Urothelium cell line (cell line): ENCODE measurements at regions not wholly inside any gene's neighbourhood (a gene's known extent, or its start where the extent isn't known, plus 50 kb on each side); places are given as distances from the start of the nearest gene placed in this dataset.
"Not testable (repeated sequence)": the region's sequence is repeated elsewhere in the genome, so short reads cannot be mapped to it uniquely, and the experiment has no call there.

Experiments used
- DNase-seq: peaks from one replicate; pipeline ENCODE4 v3.0.0; 2011; ENCODE audit warnings: low spot score, mixed read lengths
- FAIRE-seq: peaks from 2 replicates; lab custom pipeline; 2011; peaks lifted over from hg19 to GRCh38; lab: Jason Lieb, UNC

DNA sequence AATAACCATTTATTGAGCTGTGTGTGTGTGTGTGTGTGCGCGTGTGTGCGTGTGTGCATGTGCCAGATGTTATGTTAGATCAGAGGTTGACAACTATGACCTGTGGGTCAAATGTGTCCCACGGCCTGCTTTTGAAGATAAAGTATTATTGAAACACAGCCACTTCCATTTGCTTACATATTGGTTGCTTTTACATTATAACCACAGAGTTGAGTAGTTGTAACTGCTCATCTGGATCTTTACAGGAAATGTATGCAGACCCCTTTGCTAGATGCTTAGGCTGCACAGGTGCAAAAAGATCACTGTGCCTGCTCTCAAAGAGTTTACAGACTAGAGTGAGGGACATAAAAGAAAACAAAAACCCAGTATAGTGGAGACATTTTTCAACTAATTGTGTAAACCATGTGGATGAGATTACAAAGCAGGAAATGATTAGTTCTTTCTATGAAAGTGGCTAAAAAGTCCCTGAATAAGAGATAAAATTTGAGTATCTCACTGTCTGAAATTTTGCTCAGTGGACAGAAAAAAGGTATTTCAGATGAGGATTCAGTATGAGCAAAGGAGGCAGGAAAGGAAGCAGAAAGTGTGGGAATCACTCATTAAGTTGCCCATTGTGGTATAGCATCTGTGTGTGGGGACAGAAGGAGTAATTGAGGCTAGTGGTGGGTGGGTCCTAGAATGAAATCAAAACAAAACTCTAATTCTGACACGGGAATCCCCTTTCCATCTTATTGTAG, 188.4 kb downstream of the PAH start:
- FAIRE-seq = no peak
- DNase-seq = no peak

DNA sequence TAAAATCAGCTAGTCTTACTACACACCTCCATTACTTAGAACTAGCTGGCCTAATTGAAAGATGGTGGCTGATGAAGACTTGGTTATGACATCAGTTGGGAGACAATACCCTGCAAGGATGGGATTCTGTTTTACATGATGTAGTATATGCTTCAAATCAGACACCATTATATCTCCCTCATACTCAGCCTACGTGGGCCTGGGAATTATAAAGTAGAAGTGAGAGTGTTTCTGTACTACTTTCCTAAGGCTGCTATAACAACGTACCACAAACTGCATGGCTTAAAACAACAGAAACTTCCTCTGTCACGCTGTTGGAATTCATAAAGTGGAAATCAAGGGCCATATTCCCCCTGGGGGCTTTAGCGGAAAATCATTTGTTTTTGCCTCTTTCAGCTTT, 190.4 kb downstream of the PAH start:
- DNase-seq = no peak
- FAIRE-seq = no peak

DNA sequence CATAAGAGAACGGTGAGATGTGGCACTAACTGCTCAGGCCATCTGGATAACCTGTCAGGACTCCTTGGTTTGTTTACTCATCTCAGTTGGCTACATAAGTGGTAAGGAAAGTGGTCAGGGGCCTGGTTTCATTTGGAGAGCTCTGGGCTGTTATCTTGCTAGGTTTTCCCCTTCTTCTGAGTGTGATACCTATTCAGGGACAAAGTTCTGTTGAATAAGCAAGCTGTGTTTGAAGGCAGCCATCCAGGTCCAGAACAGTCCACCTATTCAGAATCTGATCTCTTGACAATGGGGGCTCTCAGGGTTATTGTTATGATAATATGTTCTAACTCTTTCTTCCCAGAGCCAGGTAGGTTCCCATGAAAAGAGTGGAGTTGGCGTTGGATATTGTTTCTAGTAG, 194.9 kb downstream of the PAH start:
- DNase-seq (no peak), FAIRE-seq (no peak)

DNA sequence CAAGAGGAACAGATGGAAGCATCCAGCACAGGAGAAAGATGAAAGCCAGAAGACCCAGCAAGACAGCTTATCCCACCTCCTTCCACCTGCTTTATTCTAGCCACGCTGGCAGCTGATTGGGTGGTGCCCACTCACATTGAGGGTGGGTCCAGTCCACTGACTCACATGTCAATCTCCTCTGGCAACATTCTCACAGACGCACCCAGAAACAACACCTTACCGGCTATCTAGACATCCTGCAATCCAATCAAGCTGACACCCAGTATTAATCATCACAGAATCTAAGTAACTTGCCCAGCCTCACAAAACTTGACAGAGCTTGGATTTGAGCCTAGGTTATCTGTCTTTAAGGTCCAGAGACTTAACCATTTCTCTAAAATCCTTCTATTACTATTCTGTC, 208.9 kb downstream of the PAH start:
- FAIRE-seq (no peak), DNase-seq (no peak)

DNA sequence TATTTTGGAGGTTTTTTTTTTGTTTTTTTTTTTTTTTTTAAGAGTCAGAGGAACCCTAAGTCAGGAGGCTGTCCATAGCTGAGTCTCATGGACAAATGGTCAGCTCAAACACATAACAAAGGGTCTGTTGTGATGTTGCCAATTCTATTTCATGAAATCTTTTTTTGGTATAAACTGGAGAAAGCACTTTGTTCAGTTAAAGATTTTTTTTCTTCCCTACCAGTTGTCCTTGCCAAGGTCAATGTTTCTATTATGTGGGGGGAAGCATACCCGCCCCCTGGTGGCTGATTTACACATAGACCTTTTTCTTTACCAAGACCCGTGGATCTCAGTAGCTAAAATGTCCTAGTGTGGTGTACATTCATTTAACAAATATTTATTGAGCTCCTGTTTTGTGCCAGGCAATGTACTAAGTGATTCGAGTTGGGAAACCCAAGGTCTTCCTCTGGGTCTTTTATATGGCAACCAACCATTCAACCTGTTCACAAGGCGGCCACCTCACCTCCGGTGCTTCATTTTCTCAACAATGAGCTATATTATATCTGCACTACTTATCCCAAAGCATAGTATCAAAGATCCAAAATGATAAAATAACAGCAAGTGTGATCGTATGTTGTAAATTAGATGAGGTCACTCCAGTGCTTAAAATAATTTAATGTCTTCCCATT, 214.5 kb downstream of the PAH start:
- DNase-seq = peak; percentile 27

DNA sequence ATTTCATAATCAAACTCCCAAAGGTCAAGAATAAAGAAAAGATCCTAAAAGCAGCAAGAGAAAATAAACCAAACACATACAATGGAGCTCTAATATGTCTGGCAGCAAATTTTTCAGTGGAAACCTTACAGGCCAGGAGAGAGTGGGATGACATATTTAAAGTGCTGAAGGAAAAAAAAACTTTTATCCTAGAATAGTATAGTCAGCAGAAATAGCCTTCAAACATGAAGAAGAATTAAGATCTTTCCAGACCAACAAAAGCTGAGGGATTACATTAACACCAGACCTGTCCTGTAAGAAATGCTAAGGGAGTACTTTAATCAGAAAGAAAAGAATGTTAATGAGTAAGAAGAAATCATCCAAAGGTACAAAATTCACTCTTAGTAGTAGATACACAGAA, 215.7 kb upstream of the IGF1 start:
- DNase-seq = no peak
- no peak for FAIRE-seq

More for the DNA sequence above, 214.5 kb downstream of the PAH start:
- no peak for FAIRE-seq

DNA sequence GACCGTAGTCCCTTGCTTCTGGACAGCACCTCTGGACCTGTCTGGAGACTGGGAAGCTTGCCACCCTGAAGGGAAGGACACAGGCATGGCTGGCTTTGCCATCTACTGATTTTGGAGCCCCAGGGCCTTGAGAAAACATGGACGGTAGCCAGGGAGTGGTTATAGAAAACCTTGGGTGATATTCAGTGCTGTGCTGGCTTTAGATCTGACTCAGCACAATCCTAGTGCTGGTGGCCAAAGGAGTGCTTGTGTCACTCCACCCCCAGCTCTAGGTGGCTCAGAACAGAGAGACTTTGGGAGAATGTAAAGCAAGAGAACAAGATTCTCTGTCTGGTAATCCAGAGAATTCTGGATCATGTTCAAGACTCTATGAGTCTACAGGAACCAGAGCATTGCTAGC, 214.5 kb upstream of the IGF1 start:
- FAIRE-seq (no peak), DNase-seq (no peak)

DNA sequence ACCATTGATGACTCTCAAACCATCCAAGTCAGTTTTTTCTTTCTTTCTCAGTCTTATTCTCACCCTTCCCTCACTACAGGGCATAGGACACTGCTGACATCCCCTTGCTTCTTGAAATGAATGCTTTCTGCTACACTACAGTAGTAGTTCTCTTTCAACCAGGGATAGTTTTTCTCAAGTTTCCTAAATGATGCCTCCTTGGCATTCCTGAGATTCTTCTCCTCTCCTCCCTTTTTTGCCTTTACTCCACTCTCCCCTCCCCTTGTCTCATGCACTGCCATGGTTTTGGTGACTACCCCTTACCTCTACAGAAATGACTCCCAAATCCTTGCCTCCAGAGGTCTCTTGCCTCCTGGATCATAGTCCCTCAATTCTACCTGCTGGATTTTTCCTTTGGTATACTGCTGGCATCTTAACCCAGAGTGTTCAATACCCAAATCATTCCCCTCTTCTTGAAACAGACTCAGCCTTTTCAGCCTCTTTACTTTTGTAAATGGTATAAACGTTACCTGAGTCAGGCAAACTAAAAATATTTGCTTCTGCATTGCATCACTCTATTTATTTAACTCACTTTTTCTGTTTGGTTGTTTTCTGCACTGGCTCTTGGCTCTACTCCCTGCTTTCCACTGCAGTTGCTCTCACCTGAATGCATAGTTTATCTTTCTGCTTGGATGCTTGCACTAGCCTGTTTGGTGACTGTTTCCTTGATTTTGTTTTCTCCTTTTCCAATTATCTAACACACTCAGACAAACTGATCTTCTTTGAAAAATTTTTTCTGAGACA, 211.6 kb upstream of the IGF1 start:
- no peak for FAIRE-seq
- no peak for DNase-seq

DNA sequence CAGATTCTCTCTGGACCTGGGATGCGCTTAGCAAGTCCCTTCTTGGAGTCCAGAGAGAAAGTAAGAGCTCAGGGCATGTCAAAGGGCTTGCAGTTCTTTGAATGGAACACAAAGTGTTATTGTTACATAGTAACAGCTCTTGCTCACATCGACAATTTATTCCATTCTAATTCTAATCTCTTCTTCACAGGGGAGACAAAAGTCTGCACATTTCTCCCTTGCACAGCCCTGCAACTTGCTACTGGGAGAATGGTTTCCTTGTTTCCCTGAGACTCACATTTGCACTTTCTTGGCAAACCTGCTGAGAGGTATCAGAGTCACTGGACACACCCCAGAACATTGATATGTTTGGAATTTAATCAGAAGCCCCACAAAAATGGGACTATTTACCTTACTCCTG, 209.9 kb upstream of the IGF1 start:
- DNase-seq (no peak), FAIRE-seq (no peak)

DNA sequence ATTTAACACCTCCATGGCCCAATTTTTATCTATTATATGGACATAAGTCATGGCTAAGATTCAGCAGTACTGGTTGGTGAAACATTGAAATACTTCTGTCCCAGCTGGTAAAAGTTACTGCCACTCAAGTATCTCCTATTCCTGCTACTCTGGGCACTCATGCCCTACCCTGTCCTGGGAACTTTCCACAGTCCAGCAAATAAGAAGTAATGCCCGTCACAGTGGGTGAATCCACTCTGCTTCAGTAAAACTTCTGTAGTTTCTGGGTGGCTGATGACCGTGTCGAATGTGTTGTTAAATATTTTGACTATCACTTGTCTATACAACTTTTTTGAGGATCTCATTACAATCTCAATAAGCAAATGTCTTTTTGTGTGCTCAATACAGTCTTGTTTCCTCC, 209.3 kb upstream of the IGF1 start:
- DNase-seq (no peak), FAIRE-seq (no peak)

DNA sequence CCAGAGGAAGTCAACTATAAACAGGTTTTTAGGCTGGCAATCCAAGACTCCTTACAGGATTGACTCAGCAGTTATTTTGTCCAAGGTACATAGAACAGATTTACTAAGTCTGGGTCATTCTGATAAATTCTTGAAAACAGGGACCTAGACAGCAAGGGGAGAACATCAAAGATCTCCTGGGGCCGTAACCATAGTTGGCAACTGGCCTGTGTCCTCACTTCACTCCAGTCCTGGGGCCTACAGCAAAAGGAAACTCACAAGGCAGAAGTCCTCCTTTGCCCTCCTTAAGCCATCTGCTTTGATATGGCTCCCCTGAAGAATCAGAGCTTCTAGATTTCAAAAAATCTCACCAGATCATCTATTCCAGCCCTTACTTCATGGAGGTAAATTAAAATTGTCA, 207.2 kb upstream of the IGF1 start:
- DNase-seq (no peak), FAIRE-seq (no peak)

DNA sequence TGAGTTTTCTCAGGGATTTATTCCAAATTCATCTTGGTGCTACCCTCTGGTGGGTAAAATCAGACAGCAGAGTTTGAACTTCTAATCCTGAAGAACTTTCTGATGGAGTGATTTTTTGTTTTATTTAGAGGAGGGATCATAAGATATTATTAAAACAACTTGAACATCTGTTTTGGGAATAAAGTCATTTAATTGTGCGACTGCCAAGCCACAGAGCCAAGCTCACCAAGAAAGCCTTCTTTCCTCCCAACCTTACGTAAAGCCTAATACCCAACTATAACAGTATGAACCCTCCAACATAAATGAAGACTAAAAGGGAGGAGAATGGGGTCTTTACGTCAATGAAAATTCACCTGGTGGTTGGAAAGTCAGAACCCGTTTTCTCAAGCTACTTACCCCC, 205.5 kb upstream of the IGF1 start:
- no peak for DNase-seq
- FAIRE-seq = no peak

DNA sequence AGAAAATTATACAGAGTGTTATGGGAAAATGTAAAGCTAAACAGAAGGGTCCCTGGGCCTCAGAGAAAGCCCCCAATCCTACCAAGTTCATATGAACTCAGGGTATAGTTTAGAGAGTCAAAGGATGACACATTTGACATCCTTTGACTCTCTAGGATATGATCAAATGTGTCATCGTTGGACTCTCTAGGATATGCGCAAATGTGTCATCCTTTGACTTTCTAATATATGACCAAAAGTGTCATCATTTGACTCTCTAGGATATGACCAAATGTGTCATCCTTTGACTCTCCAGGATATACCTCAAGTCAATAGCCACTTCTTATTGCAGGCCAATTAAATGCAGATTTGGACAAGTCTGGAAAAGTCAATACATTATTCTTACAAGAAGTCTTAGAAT, 204.8 kb upstream of the IGF1 start:
- FAIRE-seq = no peak
- DNase-seq = no peak

DNA sequence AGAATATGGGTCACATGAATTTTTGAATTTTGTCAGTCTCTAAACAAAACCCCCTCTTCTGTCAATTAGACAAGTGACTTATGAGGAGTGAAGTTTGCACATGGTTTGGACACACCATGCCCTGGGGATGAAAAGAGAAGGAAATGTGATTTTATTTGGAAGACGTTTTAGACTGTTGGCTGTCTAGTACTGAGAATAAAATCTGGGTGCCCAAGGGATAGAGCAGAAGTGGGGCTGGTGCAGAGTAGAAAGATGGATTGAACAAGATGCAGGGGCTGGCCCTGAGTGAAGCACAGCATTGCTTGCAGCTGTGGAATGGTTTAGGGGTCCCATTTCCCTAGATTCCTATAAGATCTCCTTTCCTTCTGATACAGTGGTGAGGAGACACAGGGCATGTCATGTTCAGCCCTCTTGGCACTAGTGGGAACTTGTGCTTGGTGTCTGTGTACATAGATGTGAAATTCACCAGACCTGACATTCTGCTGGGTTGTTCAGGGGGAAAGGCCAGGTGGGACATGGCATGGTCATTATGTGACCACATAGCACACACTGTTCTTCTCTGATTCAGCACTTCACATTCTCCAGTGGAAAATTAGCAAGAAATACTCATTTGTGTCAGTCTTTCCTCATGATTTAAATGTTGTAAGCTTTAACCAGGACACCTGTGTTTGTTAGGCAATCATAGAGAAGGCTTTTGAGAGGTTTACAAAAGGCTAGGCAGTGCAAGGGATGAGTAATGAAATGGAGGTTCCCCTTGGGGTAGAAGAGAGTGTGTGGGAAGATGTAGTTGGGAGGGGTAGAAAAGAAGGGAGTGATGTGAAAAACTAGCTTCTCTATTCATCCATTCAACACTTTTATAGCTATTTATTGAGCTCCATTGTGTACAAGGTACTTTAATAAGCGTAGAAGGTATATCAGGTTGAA, 202.3 kb upstream of the IGF1 start:
- DNase-seq (no peak), FAIRE-seq (no peak)

DNA sequence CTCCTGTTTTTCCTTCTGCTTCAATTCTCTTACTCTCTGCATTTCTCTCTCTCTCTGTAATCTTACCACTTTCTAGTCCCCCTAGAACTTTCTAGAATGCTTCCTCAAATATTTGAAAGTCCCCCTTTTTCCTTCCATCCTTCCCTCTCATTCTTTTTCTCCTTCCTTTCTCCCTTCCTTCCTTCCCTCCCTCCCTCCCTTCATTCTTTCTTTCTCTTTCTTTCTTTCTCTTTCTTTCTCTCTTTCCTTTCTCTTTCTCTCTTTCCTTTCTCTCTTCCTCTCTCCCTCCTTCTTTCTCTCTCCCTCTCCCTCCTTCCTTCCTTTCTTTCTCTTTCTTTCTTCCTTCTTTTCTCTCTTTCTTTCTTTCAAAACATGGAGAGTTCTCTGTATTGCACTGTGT, 201.4 kb upstream of the IGF1 start:
- DNase-seq = no peak
- FAIRE-seq = no peak

DNA sequence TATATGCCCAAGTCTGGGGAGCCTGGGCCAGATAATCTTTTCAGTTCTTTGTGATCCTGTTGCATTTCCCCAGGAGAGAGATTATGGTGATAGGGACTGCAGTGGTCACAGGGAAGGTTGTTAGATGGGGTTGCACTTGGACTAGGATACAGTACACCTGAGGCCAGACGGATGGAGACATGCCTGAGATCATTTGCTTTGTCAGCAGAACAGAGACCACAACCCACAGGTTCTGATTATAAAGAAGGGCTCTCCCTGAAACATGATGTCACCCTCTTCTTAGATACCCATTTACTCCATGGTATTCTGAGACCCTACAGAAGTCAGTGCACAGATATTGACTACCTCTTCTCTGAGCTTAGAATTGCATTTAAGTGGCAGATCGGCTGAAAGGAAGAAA, 200.9 kb upstream of the IGF1 start:
- DNase-seq = no peak
- FAIRE-seq = no peak

DNA sequence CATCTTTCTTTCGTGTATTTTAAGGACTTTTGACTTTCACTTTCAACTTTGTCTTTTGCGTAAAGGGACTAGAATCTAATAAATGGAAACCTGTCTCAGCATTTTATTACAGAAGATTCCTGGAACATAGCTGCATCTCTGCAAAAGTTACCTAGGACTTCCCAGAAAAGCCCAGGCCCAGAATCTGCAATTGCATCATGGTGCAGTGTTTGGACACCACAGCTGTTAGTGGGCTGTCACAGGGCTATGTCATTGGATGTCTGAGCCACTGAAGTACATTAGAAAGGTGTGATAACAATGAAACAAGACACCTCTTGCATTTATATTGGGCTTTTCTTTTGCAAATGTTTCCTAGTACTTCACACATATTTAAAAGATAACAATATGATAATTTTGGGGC, 199.9 kb upstream of the IGF1 start:
- DNase-seq (no peak), FAIRE-seq (no peak)

DNA sequence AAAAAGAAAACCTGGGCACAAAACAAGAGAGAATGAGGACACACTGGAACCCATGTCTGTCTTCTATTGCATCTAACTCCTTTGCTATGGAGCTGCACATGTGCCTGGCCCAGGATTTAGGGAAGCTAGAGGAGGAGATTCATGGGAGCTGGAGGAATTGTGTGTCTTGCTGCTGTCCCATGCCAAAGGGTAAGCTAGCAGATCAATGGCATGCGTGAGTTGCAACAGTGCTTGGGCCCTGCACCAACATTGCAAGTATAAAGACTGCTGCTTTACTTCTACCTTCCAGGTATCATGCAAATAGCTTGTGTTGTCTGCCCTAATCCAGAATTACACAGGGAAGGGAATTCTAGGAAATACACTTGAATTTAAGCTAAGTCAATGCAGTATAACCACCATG, 196.4 kb upstream of the IGF1 start:
- no peak for FAIRE-seq

DNA sequence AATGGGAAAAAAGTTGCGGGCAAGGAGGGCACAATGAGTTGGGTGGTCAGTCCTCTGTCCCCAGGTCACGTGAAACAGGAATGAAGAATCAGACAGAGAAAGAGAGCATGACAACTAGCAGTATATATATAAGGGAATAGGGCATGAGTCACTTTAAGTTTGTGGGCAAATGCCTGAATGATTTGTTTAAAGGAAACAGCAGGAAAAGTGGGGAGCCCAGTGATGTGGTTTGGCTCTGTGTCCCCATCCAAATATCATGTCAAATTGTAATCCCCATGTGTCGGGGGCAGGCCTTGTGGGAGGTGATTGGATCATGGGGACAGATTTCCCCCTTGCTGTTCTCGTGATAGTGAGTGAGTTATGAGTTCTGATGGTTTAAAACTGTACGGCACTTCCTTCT, 195.3 kb upstream of the IGF1 start:
- FAIRE-seq = no peak

More for the DNA sequence above, 196.4 kb upstream of the IGF1 start:
- no peak for DNase-seq

DNA sequence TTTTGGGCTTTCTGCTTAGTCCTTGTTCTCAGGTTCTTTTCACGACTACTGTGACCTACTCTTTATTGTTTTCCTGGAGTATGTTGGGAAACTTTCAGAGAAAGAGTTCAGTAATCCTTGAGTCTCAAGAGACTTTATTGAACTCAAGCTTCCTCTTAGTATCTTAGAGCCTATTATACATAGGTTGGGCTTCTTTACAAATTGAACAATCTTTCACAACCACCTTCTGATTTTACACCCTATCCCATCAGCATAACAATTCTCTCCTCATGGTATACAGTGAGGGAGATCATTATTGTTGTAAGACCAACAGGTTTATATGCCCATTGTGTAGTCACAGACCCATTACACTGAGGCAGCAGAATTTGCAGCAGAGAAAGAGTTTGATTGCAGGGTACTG, 193.2 kb upstream of the IGF1 start:
- DNase-seq (no peak), FAIRE-seq (no peak)

More for the DNA sequence above, 195.3 kb upstream of the IGF1 start:
- DNase-seq = no peak

DNA sequence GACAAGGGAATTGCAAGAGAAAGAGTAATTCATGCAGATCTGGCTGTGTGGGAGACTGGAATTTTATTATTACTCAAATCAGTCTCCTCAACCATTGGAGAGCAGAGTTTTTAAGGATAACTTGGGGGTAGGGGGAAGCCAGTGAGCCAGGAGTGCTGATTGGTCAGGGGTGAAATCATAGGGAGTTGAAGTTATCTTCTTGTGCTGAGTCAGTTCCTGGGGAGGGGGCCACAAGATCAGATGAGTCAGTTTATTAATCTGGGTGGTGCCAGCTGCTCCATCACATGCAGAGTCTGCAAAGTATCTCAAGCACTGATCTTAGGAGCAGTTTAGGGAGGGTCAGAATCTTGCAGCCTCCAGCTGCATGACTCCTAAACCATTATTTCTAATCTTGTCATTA, 191.8 kb upstream of the IGF1 start:
- not testable (repeated sequence) for FAIRE-seq, DNase-seq
